HepG2 (cell line): ENCODE measurements at regions not wholly inside any gene's neighbourhood (a gene's known extent, or its start where the extent isn't known, plus 50 kb on each side); places are given as distances from the start of the nearest gene placed in this dataset.

Source experiments
- CEBPG ChIP-seq: IDR thresholded peaks from 2 replicates; pipeline ENCODE4 v1.6.1; 2016
- CTCF ChIP-seq: sonication (generic); formaldehyde crosslinking; IDR thresholded peaks from 2 replicates; pipeline ENCODE4 v1.5.0; 2020; ENCODE audit warnings: mild to moderate bottlenecking, missing genetic modification reagents, moderate library complexity
- KLF13 ChIP-seq: sonication (generic); formaldehyde crosslinking; IDR thresholded peaks from 2 replicates; pipeline ENCODE4 v1.4.0; 2020; ENCODE audit warnings: mild to moderate bottlenecking, missing genetic modification reagents
- KMT2A ChIP-seq: sonication (generic); formaldehyde crosslinking; IDR thresholded peaks from 2 replicates; pipeline ENCODE4 v1.4.0; 2020; ENCODE audit warnings: missing genetic modification reagents
- SP1 ChIP-seq, 2 experiments: fragments of 450-650 bp in 1 of 2; sonication (generic) in 1 of 2; formaldehyde crosslinking in 1 of 2; IDR thresholded peaks; 2 replicates each; pipeline versions ENCODE4 v1.4.0 to v1.6.1; 2016 to 2020; ENCODE audit warnings: missing genetic modification reagents in 1 of 2
- ZFYVE20 ChIP-seq: sonication (generic); formaldehyde crosslinking; IDR thresholded peaks from 2 replicates; pipeline ENCODE4 v1.8.0; 2023; ENCODE audit warnings: low read depth, mild to moderate bottlenecking, moderate library complexity, missing genetic modification reagents, borderline replicate concordance

GRCh38 chr13:26941345-26942174, 181.0 kb upstream of the GPR12 start:
- no peak for TF ChIP-seq SP1 (IDR thresholded peaks at IDR 0.05)
- no peak for TF ChIP-seq SP1 (CRISPR knock-in tag; IDR thresholded peaks at IDR 0.05)
- TF ChIP-seq CTCF (CRISPR knock-in tag), result no peak
- no peak for TF ChIP-seq KLF13 (CRISPR knock-in tag)
- TF ChIP-seq ZFYVE20 (CRISPR knock-in tag), result no peak
- no peak for TF ChIP-seq KMT2A (CRISPR knock-in tag)
- no peak for TF ChIP-seq CEBPG (CRISPR knock-in tag)
